GM23338 (cell line): ENCODE measurements at regions not wholly inside any gene's neighbourhood (a gene's known extent, or its start where the extent isn't known, plus 50 kb on each side); places are given as distances from the start of the nearest gene placed in this dataset.

ENCODE experiments used
- ETS1 ChIP-seq: IDR thresholded peaks from 2 replicates; pipeline ENCODE4 v1.6.1; 2016; ENCODE audit warnings: antibody characterized with exemption
- EZH2 ChIP-seq: fragments of 200-600 bp; sonication (generic); IDR thresholded peaks from one replicate; pipeline ENCODE4 v1.8.0; 2017; ENCODE audit warnings: antibody characterized with exemption, mild to moderate bottlenecking, low read depth; ENCODE audit not compliant: unreplicated experiment
- ZNF331 ChIP-seq: fragments of 250-450 bp; sonication (Bioruptor Pico); IDR thresholded peaks from 2 replicates; pipeline ENCODE4 v1.5.0; 2020; ENCODE audit warnings: low read depth, mild to moderate bottlenecking, moderate library complexity
- TF ChIP-seq, protein P1 (sequence below), 2 experiments: fragments of 200-600 bp in 1 of 2; sonication (generic) in 1 of 2; conservative IDR thresholded peaks; 2 replicates each; pipeline versions ENCODE4 v1.5.1 to v1.6.1; 2016 to 2017; ENCODE audit warnings: antibody characterized with exemption in 2 of 2, low read depth in 2 of 2, mild to moderate bottlenecking in 2 of 2, moderate library complexity in 1 of 2

- no peak for TF ChIP-seq EZH2
- TF ChIP-seq, protein P1, sequence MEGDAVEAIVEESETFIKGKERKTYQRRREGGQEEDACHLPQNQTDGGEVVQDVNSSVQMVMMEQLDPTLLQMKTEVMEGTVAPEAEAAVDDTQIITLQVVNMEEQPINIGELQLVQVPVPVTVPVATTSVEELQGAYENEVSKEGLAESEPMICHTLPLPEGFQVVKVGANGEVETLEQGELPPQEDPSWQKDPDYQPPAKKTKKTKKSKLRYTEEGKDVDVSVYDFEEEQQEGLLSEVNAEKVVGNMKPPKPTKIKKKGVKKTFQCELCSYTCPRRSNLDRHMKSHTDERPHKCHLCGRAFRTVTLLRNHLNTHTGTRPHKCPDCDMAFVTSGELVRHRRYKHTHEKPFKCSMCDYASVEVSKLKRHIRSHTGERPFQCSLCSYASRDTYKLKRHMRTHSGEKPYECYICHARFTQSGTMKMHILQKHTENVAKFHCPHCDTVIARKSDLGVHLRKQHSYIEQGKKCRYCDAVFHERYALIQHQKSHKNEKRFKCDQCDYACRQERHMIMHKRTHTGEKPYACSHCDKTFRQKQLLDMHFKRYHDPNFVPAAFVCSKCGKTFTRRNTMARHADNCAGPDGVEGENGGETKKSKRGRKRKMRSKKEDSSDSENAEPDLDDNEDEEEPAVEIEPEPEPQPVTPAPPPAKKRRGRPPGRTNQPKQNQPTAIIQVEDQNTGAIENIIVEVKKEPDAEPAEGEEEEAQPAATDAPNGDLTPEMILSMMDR (conservative IDR thresholded peaks at IDR 0.05; ENCODE audit: low read depth in 2 of 2) = no peak
- no peak for TF ChIP-seq ETS1
- no peak for TF ChIP-seq ZNF331 (CRISPR knock-in tag)
Observed at GRCh38 chr5:1726956-1727355, 72.7 kb downstream of the MRPL36 start.
